ENCODE measurements at regions not wholly inside any gene's neighbourhood (a gene's known extent, or its start where the extent isn't known, plus 50 kb on each side); places are given as distances from the start of the nearest gene placed in this dataset.

GRCh38 chr12:124129132-124129531, 156.1 kb downstream of the ZNF664 start:
- Histone ChIP-seq H2AFZ (ENCODE audit: low read length) (no peak overlapping the region), H4K91ac (ENCODE audit: low read depth, low read length, poor library complexity) (no peak overlapping the region), H3K4me2 (ENCODE audit: insufficient read depth, low read length, poor library complexity, severe bottlenecking) (no peak overlapping the region), H3K9ac (ENCODE audit: low read depth, low read length, poor library complexity) (no peak overlapping the region), H3K27me3 (ENCODE audit: control insufficient read depth in 3 of 3, insufficient read depth in 3 of 3, low read depth in 1 of 3, low read length in 3 of 3) (no peaks in the 10 kb centered on the region), H3K27ac (replicated peaks; ENCODE audit: low read length) (no peak overlapping the region), H3K4ac (ENCODE audit: low read length) (no peak overlapping the region), H4K8ac (ENCODE audit: low read depth, low read length) (no peak overlapping the region), H2AK5ac (ENCODE audit: low read depth, low read length) (no peak overlapping the region), H3K4me3 (ENCODE audit: low read length in 2 of 2) (no peak overlapping the region), H3K23ac (ENCODE audit: low read depth, low read length, poor library complexity) (no peak overlapping the region), H3K9me3 (replicated peaks in 1 of 2; ENCODE audit: control insufficient read depth in 2 of 2, insufficient read depth in 1 of 2, low read depth in 1 of 2, low read length in 2 of 2) (peaks cover 0 to 2% of the 10 kb centered on the region in 2 donors), H3K18ac (ENCODE audit: low read length) (no peak overlapping the region), H3K79me1 (ENCODE audit: low read depth, low read length) (no peaks in the 10 kb centered on the region), H2BK15ac (ENCODE audit: low read length) (no peak overlapping the region), H3K36me3 (replicated peaks in 1 of 2; ENCODE audit: control insufficient read depth in 2 of 2, insufficient read depth in 2 of 2, low read length in 2 of 2) (no peaks in the 10 kb centered on the region), H2BK120ac (ENCODE audit: low read depth, low read length) (no peak overlapping the region), H3K4me1 (ENCODE audit: control insufficient read depth in 2 of 2, insufficient read depth in 1 of 2, low read depth in 1 of 2, low read length in 2 of 2) (peaks cover 4 to 16% of the 10 kb centered on the region in 2 donors), H2BK5ac (ENCODE audit: low read length) (no peak overlapping the region), H3K14ac (ENCODE audit: low read length) (no peak overlapping the region), H2BK12ac (ENCODE audit: low read length) (no peak overlapping the region)
- DNase-seq (ENCODE audit: low spot score) = no peak
- WGBS, 2 donors (ENCODE audit: extremely low coverage in 2 of 2, insufficient read length in 2 of 2, insufficient replicate concordance in 1 of 2) = no CpG with 5 or more reads among the region's 9 CpGs

GRCh38 chr12:124130691-124131591, 157.9 kb downstream of the ZNF664 start:
- Histone ChIP-seq H3K4me2 (ENCODE audit: insufficient read depth, low read length, poor library complexity, severe bottlenecking) (no peak overlapping the region), H3K4ac (ENCODE audit: low read length) (no peak overlapping the region), H3K79me1 (ENCODE audit: low read depth, low read length) (no peaks in the 10 kb centered on the region), H2BK12ac (ENCODE audit: low read length) (no peak overlapping the region), H4K91ac (ENCODE audit: low read depth, low read length, poor library complexity) (no peak overlapping the region), H2BK5ac (ENCODE audit: low read length) (no peak overlapping the region), H3K36me3 (replicated peaks in 1 of 2; ENCODE audit: control insufficient read depth in 2 of 2, insufficient read depth in 2 of 2, low read length in 2 of 2) (no peaks in the 10 kb centered on the region), H3K27me3 (ENCODE audit: control insufficient read depth in 3 of 3, insufficient read depth in 3 of 3, low read depth in 1 of 3, low read length in 3 of 3) (no peaks in the 10 kb centered on the region), H3K9me3 (replicated peaks in 1 of 2; ENCODE audit: control insufficient read depth in 2 of 2, insufficient read depth in 1 of 2, low read depth in 1 of 2, low read length in 2 of 2) (peaks cover 0 to 2% of the 10 kb centered on the region in 2 donors), H2BK15ac (ENCODE audit: low read length) (no peak overlapping the region), H3K18ac (ENCODE audit: low read length) (no peak overlapping the region), H3K4me3 (ENCODE audit: low read length in 2 of 2) (no peak overlapping the region), H2AK5ac (ENCODE audit: low read depth, low read length) (no peak overlapping the region), H4K8ac (ENCODE audit: low read depth, low read length) (no peak overlapping the region), H3K14ac (ENCODE audit: low read length) (no peak overlapping the region), H3K9ac (ENCODE audit: low read depth, low read length, poor library complexity) (no peak overlapping the region), H3K23ac (ENCODE audit: low read depth, low read length, poor library complexity) (no peak overlapping the region), H2AFZ (ENCODE audit: low read length) (peak overlapping the region; percentile 27), H2BK120ac (ENCODE audit: low read depth, low read length) (no peak overlapping the region), H3K27ac (replicated peaks; ENCODE audit: low read length) (no peak overlapping the region), H3K4me1 (ENCODE audit: control insufficient read depth in 2 of 2, insufficient read depth in 1 of 2, low read depth in 1 of 2, low read length in 2 of 2) (peaks cover 4 to 16% of the 10 kb centered on the region in 2 donors)
- WGBS, 2 donors (ENCODE audit: extremely low coverage in 2 of 2, insufficient read length in 2 of 2, insufficient replicate concordance in 1 of 2) = no CpG with 5 or more reads among the region's 9 CpGs
- DNase-seq (ENCODE audit: low spot score) = no peak

- Histone ChIP-seq H3K79me1 (ENCODE audit: low read depth, low read length) (no peaks in the 10 kb centered on the region), H3K27me3 (ENCODE audit: control insufficient read depth in 3 of 3, insufficient read depth in 3 of 3, low read depth in 1 of 3, low read length in 3 of 3) (no peaks in the 10 kb centered on the region), H3K9me3 (replicated peaks in 1 of 2; ENCODE audit: control insufficient read depth in 2 of 2, insufficient read depth in 1 of 2, low read depth in 1 of 2, low read length in 2 of 2) (peaks cover 1 to 2% of the 10 kb centered on the region in 2 donors), H2BK120ac (ENCODE audit: low read depth, low read length) (no peak overlapping the region), H3K4ac (ENCODE audit: low read length) (no peak overlapping the region), H3K4me1 (ENCODE audit: control insufficient read depth in 2 of 2, insufficient read depth in 1 of 2, low read depth in 1 of 2, low read length in 2 of 2) (peaks cover 4 to 16% of the 10 kb centered on the region in 2 donors), H2BK15ac (ENCODE audit: low read length) (no peak overlapping the region), H3K4me2 (ENCODE audit: insufficient read depth, low read length, poor library complexity, severe bottlenecking) (no peak overlapping the region), H2AFZ (ENCODE audit: low read length) (peak overlapping the region; percentile 12), H3K14ac (ENCODE audit: low read length) (no peak overlapping the region), H2BK12ac (ENCODE audit: low read length) (no peak overlapping the region), H2BK5ac (ENCODE audit: low read length) (no peak overlapping the region), H4K91ac (ENCODE audit: low read depth, low read length, poor library complexity) (no peak overlapping the region), H3K4me3 (ENCODE audit: low read length in 2 of 2) (no peak overlapping the region), H4K8ac (ENCODE audit: low read depth, low read length) (no peak overlapping the region), H3K9ac (ENCODE audit: low read depth, low read length, poor library complexity) (no peak overlapping the region), H3K27ac (replicated peaks; ENCODE audit: low read length) (no peak overlapping the region), H3K23ac (ENCODE audit: low read depth, low read length, poor library complexity) (no peak overlapping the region), H2AK5ac (ENCODE audit: low read depth, low read length) (no peak overlapping the region), H3K18ac (ENCODE audit: low read length) (no peak overlapping the region), H3K36me3 (replicated peaks in 1 of 2; ENCODE audit: control insufficient read depth in 2 of 2, insufficient read depth in 2 of 2, low read length in 2 of 2) (no peaks in the 10 kb centered on the region)
- WGBS, 2 donors (ENCODE audit: extremely low coverage in 2 of 2, insufficient read length in 2 of 2, insufficient replicate concordance in 1 of 2) = no CpG with 5 or more reads among the region's 5 CpGs
- no peak for DNase-seq (ENCODE audit: low spot score)
These were observed 158.6 kb downstream of the ZNF664 start for GRCh38 chr12:124131659-124132058.

- Histone ChIP-seq H2AFZ (ENCODE audit: low read length) (no peak overlapping the region), H2BK5ac (ENCODE audit: low read length) (no peak overlapping the region), H3K9me3 (replicated peaks in 1 of 2; ENCODE audit: control insufficient read depth in 2 of 2, insufficient read depth in 1 of 2, low read depth in 1 of 2, low read length in 2 of 2) (peaks cover 7% of the 10 kb centered on the region in 2 donors), H2BK120ac (ENCODE audit: low read depth, low read length) (no peak overlapping the region), H3K4ac (ENCODE audit: low read length) (no peak overlapping the region), H3K18ac (ENCODE audit: low read length) (no peak overlapping the region), H3K4me3 (ENCODE audit: low read length in 2 of 2) (no peak overlapping the region), H2AK5ac (ENCODE audit: low read depth, low read length) (no peak overlapping the region), H3K27me3 (ENCODE audit: control insufficient read depth in 3 of 3, insufficient read depth in 3 of 3, low read depth in 1 of 3, low read length in 3 of 3) (peaks cover 0 to 2% (median 0%) of the 10 kb centered on the region in 3 experiments), H2BK15ac (ENCODE audit: low read length) (no peak overlapping the region), H3K9ac (ENCODE audit: low read depth, low read length, poor library complexity) (no peak overlapping the region), H3K36me3 (replicated peaks in 1 of 2; ENCODE audit: control insufficient read depth in 2 of 2, insufficient read depth in 2 of 2, low read length in 2 of 2) (no peaks in the 10 kb centered on the region), H3K79me1 (ENCODE audit: low read depth, low read length) (no peaks in the 10 kb centered on the region), H3K27ac (replicated peaks; ENCODE audit: low read length) (no peak overlapping the region), H3K4me2 (ENCODE audit: insufficient read depth, low read length, poor library complexity, severe bottlenecking) (no peak overlapping the region), H4K8ac (ENCODE audit: low read depth, low read length) (no peak overlapping the region), H2BK12ac (ENCODE audit: low read length) (no peak overlapping the region), H4K91ac (ENCODE audit: low read depth, low read length, poor library complexity) (no peak overlapping the region), H3K14ac (ENCODE audit: low read length) (no peak overlapping the region), H3K23ac (ENCODE audit: low read depth, low read length, poor library complexity) (no peak overlapping the region), H3K4me1 (ENCODE audit: control insufficient read depth in 2 of 2, insufficient read depth in 1 of 2, low read depth in 1 of 2, low read length in 2 of 2) (peaks cover 4 to 16% of the 10 kb centered on the region in 2 donors)
- no peak for DNase-seq (ENCODE audit: low spot score)
- no CpG with 5 or more reads among the region's 2 CpGs for WGBS, 2 donors (ENCODE audit: extremely low coverage in 2 of 2, insufficient read length in 2 of 2, insufficient replicate concordance in 1 of 2)
These were observed 159.5 kb downstream of the ZNF664 start for GRCh38 chr12:124132530-124132929.
